HEK293 (cell line): ENCODE measurements at regions not wholly inside any gene's neighbourhood (a gene's known extent, or its start where the extent isn't known, plus 50 kb on each side); places are given as distances from the start of the nearest gene placed in this dataset.

Source experiments
- CTCF ChIA-PET: fragments of 350-600 bp; formaldehyde crosslinking; extraction: SDS; loops from one replicate; lab custom pipeline; 2021; ENCODE audit warnings: antibody characterized with exemption; lab: Yijun Ruan, JAX
- POLR2A ChIA-PET: fragments of 300-600 bp; formaldehyde crosslinking; extraction: SDS; loops from one replicate; lab custom pipeline; 2020; ENCODE audit warnings: antibody characterized with exemption, inconsistent platforms; lab: Yijun Ruan, JAX
- H3K27ac ChIP-seq: fragments of 200-500 bp; sonication (Bioruptor generic); 2 replicates; pipeline ENCODE4 v1.5.1; 2014; ENCODE audit warnings: low read depth, low read length, control low read depth, inconsistent platforms; ENCODE audit errors: extremely low read depth
- H3K36me3 ChIP-seq, 2 experiments: fragments of 200-500 bp in 1 of 2; sonication (Bioruptor generic) in 1 of 2; 1 replicate in 1 of 2; 2 replicates in 1 of 2; pipeline ENCODE4 v1.5.1; 2014 to 2017; ENCODE audit warnings: inconsistent platforms in 2 of 2, low read length in 2 of 2; ENCODE audit not compliant: control insufficient read depth in 2 of 2, insufficient read depth in 1 of 2
- H3K4me1 ChIP-seq: fragments of 200-500 bp; sonication (Bioruptor generic); 2 replicates; pipeline ENCODE4 v1.5.1; 2014; ENCODE audit warnings: mild to moderate bottlenecking, low read length, inconsistent platforms; ENCODE audit not compliant: control insufficient read depth, insufficient read depth
- H3K4me3 ChIP-seq: 2 replicates; pipeline ENCODE4 v1.5.1; 2011; ENCODE audit warnings: low read depth, mild to moderate bottlenecking, control low read depth, low read length, moderate library complexity
- H3K9me3 ChIP-seq: fragments of 200-500 bp; sonication (Bioruptor generic); 2 replicates; pipeline ENCODE4 v1.5.1; 2014; ENCODE audit warnings: low read depth, low read length, inconsistent platforms; ENCODE audit not compliant: control insufficient read depth, insufficient read depth
- BCL11B ChIP-seq: fragments of 450-650 bp; formaldehyde crosslinking; IDR thresholded peaks from 2 replicates; pipeline ENCODE4 v1.5.1; 2016; ENCODE audit warnings: low read depth, missing biosample characterization, missing genetic modification characterization
- HOXC10 ChIP-seq: sonication (generic); formaldehyde crosslinking; IDR thresholded peaks from 2 replicates; pipeline ENCODE4 v1.8.1; 2023; ENCODE audit warnings: mild to moderate bottlenecking, missing genetic modification reagents
- IKZF3 ChIP-seq: fragments of 450-650 bp; IDR thresholded peaks from 2 replicates; pipeline ENCODE4 v1.5.0; 2018; ENCODE audit warnings: missing biosample characterization, mild to moderate bottlenecking, missing genetic modification characterization, moderate library complexity
- REST ChIP-seq: fragments of 450-650 bp; formaldehyde crosslinking; IDR thresholded peaks from 2 replicates; pipeline ENCODE4 v1.5.1; 2016; ENCODE audit warnings: missing biosample characterization, missing genetic modification characterization
- SCRT1 ChIP-seq: fragments of 450-650 bp; formaldehyde crosslinking; IDR thresholded peaks from 2 replicates; pipeline ENCODE4 v1.5.1; 2016; ENCODE audit warnings: missing biosample characterization, missing genetic modification characterization, borderline replicate concordance
- TRIM28 ChIP-seq: IDR thresholded peaks from 2 replicates; pipeline ENCODE4 v1.6.1; 2011; ENCODE audit warnings: low read length, control low read depth, borderline replicate concordance
- WT1 ChIP-seq: fragments of 450-650 bp; formaldehyde crosslinking; IDR thresholded peaks from 2 replicates; pipeline ENCODE4 v1.5.1; 2016; ENCODE audit warnings: missing biosample characterization, missing genetic modification characterization
- YY1 ChIP-seq: fragments of 450-650 bp; formaldehyde crosslinking; IDR thresholded peaks from 2 replicates; pipeline ENCODE4 v1.5.1; 2018; ENCODE audit warnings: missing biosample characterization, missing genetic modification characterization
- ZBTB17 ChIP-seq: fragments of 450-650 bp; formaldehyde crosslinking; IDR thresholded peaks from 2 replicates; pipeline ENCODE4 v1.5.1; 2016; ENCODE audit warnings: missing biosample characterization, missing genetic modification characterization
- ZFHX2 ChIP-seq: fragments of 450-650 bp; formaldehyde crosslinking; conservative IDR thresholded peaks from 2 replicates; pipeline ENCODE4 v1.5.1; 2016; ENCODE audit warnings: missing biosample characterization, missing genetic modification characterization
- ZFP3 ChIP-seq: fragments of 450-650 bp; formaldehyde crosslinking; IDR thresholded peaks from 2 replicates; pipeline ENCODE4 v1.5.1; 2016; ENCODE audit warnings: low read depth, missing biosample characterization, missing genetic modification characterization
- ZNF146 ChIP-seq: fragments of 450-650 bp; formaldehyde crosslinking; IDR thresholded peaks from 2 replicates; pipeline ENCODE4 v1.5.1; 2016; ENCODE audit warnings: missing biosample characterization, missing genetic modification characterization
- ZNF174 ChIP-seq: fragments of 450-650 bp; formaldehyde crosslinking; IDR thresholded peaks from 2 replicates; pipeline ENCODE4 v1.5.0; 2017; ENCODE audit warnings: missing biosample characterization, mild to moderate bottlenecking, missing genetic modification characterization
- ZNF175 ChIP-seq: fragments of 450-650 bp; formaldehyde crosslinking; IDR thresholded peaks from 2 replicates; pipeline ENCODE4 v1.5.1; 2016; ENCODE audit warnings: missing biosample characterization, missing genetic modification characterization
- ZNF184 ChIP-seq: fragments of 450-650 bp; IDR thresholded peaks from 2 replicates; pipeline ENCODE4 v1.5.1; 2018; ENCODE audit warnings: missing biosample characterization, mild to moderate bottlenecking, missing genetic modification characterization
- ZNF266 ChIP-seq: fragments of 450-650 bp; formaldehyde crosslinking; IDR thresholded peaks from 2 replicates; pipeline ENCODE4 v1.5.1; 2016; ENCODE audit warnings: missing biosample characterization, missing genetic modification characterization, low read depth
- ZNF391 ChIP-seq: fragments of 450-650 bp; formaldehyde crosslinking; IDR thresholded peaks from 2 replicates; pipeline ENCODE4 v1.5.1; 2016; ENCODE audit warnings: low read depth, missing biosample characterization, missing genetic modification characterization, borderline replicate concordance
- ZNF530 ChIP-seq: fragments of 450-650 bp; formaldehyde crosslinking; IDR thresholded peaks from 2 replicates; pipeline ENCODE4 v1.5.1; 2016; ENCODE audit warnings: low read depth, missing biosample characterization, missing genetic modification characterization
- ZNF624 ChIP-seq: fragments of 450-650 bp; formaldehyde crosslinking; IDR thresholded peaks from 2 replicates; pipeline ENCODE4 v1.5.1; 2017; ENCODE audit warnings: missing biosample characterization, missing genetic modification characterization
- ZNF654 ChIP-seq: fragments of 450-650 bp; formaldehyde crosslinking; IDR thresholded peaks from 2 replicates; pipeline ENCODE4 v1.5.1; 2016; ENCODE audit warnings: low read depth, missing biosample characterization, missing genetic modification characterization
- ZNF692 ChIP-seq: fragments of 450-650 bp; formaldehyde crosslinking; IDR thresholded peaks from 2 replicates; pipeline ENCODE4 v1.5.1; 2016; ENCODE audit warnings: missing biosample characterization, missing genetic modification characterization
- ZNF747 ChIP-seq: fragments of 450-650 bp; formaldehyde crosslinking; IDR thresholded peaks from 2 replicates; pipeline ENCODE4 v1.5.1; 2016; ENCODE audit warnings: missing biosample characterization, missing genetic modification characterization
- ZSCAN23 ChIP-seq: fragments of 450-650 bp; formaldehyde crosslinking; IDR thresholded peaks from 2 replicates; pipeline ENCODE4 v1.5.1; 2016; ENCODE audit warnings: missing biosample characterization, missing genetic modification characterization
- TF ChIP-seq, protein P1 (sequence below): fragments of 450-650 bp; formaldehyde crosslinking; IDR thresholded peaks from 2 replicates; pipeline ENCODE4 v1.5.1; 2016; ENCODE audit warnings: missing biosample characterization, missing genetic modification characterization
- TF ChIP-seq, protein P2 (sequence below): fragments of 450-650 bp; formaldehyde crosslinking; IDR thresholded peaks from 2 replicates; pipeline ENCODE4 v1.5.1; 2016; ENCODE audit warnings: missing biosample characterization, missing genetic modification characterization
- TF ChIP-seq, protein P3 (sequence below): fragments of 450-650 bp; formaldehyde crosslinking; IDR thresholded peaks from 2 replicates; pipeline ENCODE4 v1.5.1; 2017; ENCODE audit warnings: missing biosample characterization, missing genetic modification characterization

DNA sequence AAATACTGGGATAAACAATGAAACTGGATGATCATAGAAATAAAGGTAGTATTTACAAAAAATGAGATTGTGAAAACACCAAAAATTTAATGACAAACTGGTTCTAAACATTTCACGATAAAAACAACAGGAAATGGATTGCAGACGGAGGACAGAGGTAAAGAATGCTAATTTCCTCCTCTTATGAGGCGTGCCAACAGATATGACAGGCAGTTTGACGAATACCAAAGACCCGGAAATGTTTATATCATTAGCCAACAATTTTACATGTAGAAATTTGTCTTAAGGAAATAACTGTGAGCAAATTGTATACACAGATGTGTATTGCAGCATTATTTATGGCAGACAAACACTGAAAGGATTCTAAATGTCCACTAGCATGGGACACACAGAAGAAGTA is 162.0 kb upstream of the MGMT start:
- CTCF ChIA-PET: interaction anchor here (0.7 kb wide), 1 partner anchor 12 kb away, joined by 4 read pairs; no protein-coding TSS in a partner anchor
- Histone ChIP-seq H3K36me3 (no peaks in the 10 kb centered on the region), H3K9me3 (no peaks in the 10 kb centered on the region; the same call in 1 of the 2 replicates), H3K4me1 (0 out of 2 replicates have a peak, but pooled peaks cover 2% of the 10 kb centered on the region), H3K27ac (no peak overlapping the region), H3K4me3 (no peak overlapping the region)
- TF ChIP-seq ZNF146 (tag by site-specific recombination) (no peak), ZBTB17 (tag by site-specific recombination) (no peak), ZNF747 (no peak), SCRT1 (tag by site-specific recombination) (no peak), ZSCAN23 (tag by site-specific recombination) (no peak), ZFP3 (tag by site-specific recombination) (no peak), ZNF624 (tag by site-specific recombination) (no peak), IKZF3 (tag by site-specific recombination) (no peak), YY1 (tag by site-specific recombination) (no peak), REST (tag by site-specific recombination) (no peak), WT1 (tag by site-specific recombination) (no peak), ZNF175 (no peak), BCL11B (tag by site-specific recombination) (no peak), ZNF530 (no peak)
- TF ChIP-seq, protein P1, sequence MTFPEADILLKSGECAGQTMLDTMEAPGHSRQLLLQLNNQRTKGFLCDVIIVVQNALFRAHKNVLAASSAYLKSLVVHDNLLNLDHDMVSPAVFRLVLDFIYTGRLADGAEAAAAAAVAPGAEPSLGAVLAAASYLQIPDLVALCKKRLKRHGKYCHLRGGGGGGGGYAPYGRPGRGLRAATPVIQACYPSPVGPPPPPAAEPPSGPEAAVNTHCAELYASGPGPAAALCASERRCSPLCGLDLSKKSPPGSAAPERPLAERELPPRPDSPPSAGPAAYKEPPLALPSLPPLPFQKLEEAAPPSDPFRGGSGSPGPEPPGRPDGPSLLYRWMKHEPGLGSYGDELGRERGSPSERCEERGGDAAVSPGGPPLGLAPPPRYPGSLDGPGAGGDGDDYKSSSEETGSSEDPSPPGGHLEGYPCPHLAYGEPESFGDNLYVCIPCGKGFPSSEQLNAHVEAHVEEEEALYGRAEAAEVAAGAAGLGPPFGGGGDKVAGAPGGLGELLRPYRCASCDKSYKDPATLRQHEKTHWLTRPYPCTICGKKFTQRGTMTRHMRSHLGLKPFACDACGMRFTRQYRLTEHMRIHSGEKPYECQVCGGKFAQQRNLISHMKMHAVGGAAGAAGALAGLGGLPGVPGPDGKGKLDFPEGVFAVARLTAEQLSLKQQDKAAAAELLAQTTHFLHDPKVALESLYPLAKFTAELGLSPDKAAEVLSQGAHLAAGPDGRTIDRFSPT (tag by site-specific recombination): no peak
- TF ChIP-seq, protein P2, sequence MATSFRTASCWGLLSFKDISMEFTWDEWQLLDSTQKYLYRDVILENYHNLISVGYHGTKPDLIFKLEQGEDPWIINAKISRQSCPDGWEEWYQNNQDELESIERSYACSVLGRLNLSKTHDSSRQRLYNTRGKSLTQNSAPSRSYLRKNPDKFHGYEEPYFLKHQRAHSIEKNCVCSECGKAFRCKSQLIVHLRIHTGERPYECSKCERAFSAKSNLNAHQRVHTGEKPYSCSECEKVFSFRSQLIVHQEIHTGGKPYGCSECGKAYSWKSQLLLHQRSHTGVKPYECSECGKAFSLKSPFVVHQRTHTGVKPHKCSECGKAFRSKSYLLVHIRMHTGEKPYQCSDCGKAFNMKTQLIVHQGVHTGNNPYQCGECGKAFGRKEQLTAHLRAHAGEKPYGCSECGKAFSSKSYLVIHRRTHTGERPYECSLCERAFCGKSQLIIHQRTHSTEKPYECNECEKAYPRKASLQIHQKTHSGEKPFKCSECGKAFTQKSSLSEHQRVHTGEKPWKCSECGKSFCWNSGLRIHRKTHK (tag by site-specific recombination): no peak
- POLR2A ChIA-PET: no interaction called here

- ChIA-PET CTCF (interaction anchor here (0.7 kb wide), 1 partner anchor 821 kb away, joined by 3 read pairs; no protein-coding TSS in a partner anchor), POLR2A (no interaction called here)
- TF ChIP-seq ZNF391 (tag by site-specific recombination) (no peak), TRIM28 (no peak), HOXC10 (CRISPR knock-in tag) (no peak), ZNF174 (tag by site-specific recombination) (no peak), ZNF184 (no peak), ZNF654 (tag by site-specific recombination) (no peak), ZFHX2 (tag by site-specific recombination) (no peak), ZNF266 (tag by site-specific recombination) (no peak), ZNF692 (tag by site-specific recombination) (no peak)
- TF ChIP-seq, protein P3, sequence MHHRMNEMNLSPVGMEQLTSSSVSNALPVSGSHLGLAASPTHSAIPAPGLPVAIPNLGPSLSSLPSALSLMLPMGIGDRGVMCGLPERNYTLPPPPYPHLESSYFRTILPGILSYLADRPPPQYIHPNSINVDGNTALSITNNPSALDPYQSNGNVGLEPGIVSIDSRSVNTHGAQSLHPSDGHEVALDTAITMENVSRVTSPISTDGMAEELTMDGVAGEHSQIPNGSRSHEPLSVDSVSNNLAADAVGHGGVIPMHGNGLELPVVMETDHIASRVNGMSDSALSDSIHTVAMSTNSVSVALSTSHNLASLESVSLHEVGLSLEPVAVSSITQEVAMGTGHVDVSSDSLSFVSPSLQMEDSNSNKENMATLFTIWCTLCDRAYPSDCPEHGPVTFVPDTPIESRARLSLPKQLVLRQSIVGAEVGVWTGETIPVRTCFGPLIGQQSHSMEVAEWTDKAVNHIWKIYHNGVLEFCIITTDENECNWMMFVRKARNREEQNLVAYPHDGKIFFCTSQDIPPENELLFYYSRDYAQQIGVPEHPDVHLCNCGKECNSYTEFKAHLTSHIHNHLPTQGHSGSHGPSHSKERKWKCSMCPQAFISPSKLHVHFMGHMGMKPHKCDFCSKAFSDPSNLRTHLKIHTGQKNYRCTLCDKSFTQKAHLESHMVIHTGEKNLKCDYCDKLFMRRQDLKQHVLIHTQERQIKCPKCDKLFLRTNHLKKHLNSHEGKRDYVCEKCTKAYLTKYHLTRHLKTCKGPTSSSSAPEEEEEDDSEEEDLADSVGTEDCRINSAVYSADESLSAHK (tag by site-specific recombination): no peak
Measured at GRCh38 chr10:129307141-129307540, 159.9 kb upstream of the MGMT start.

More at GRCh38 chr10:129307141-129307540, 159.9 kb upstream of the MGMT start:
- H3K4me3 ChIP-seq: no peak overlapping the region
- H3K9me3 ChIP-seq: no peaks in the 10 kb centered on the region
- H3K36me3 ChIP-seq: no peaks in the 10 kb centered on the region
- 0 out of 2 replicates have a peak, but pooled peaks cover 2% of the 10 kb centered on the region for H3K4me1 ChIP-seq
- no peak overlapping the region for H3K27ac ChIP-seq
